ENCODE measurements at regions not wholly inside any gene's neighbourhood (a gene's known extent, or its start where the extent isn't known, plus 50 kb on each side); places are given as distances from the start of the nearest gene placed in this dataset.

- TF ChIP-seq CTCF (IDR thresholded peaks at IDR 0.05; ENCODE audit: unreplicated experiment in 3 of 3): no peak
- H3K27ac Mint-ChIP-seq: no peak overlapping the region
- H3K4me3 Mint-ChIP-seq: no peak overlapping the region
- no peaks in the 10 kb centered on the region for H3K27me3 Mint-ChIP-seq (ENCODE audit: low read depth)
- no peaks in the 10 kb centered on the region for H3K4me1 Mint-ChIP-seq
- no peaks in the 10 kb centered on the region for H3K9me3 Mint-ChIP-seq
- no peaks in the 10 kb centered on the region for H3K36me3 Mint-ChIP-seq (ENCODE audit: low read depth)
Measured at GRCh38 chr18:51433881-51434280, 236.4 kb upstream of the MEX3C start.

DNA sequence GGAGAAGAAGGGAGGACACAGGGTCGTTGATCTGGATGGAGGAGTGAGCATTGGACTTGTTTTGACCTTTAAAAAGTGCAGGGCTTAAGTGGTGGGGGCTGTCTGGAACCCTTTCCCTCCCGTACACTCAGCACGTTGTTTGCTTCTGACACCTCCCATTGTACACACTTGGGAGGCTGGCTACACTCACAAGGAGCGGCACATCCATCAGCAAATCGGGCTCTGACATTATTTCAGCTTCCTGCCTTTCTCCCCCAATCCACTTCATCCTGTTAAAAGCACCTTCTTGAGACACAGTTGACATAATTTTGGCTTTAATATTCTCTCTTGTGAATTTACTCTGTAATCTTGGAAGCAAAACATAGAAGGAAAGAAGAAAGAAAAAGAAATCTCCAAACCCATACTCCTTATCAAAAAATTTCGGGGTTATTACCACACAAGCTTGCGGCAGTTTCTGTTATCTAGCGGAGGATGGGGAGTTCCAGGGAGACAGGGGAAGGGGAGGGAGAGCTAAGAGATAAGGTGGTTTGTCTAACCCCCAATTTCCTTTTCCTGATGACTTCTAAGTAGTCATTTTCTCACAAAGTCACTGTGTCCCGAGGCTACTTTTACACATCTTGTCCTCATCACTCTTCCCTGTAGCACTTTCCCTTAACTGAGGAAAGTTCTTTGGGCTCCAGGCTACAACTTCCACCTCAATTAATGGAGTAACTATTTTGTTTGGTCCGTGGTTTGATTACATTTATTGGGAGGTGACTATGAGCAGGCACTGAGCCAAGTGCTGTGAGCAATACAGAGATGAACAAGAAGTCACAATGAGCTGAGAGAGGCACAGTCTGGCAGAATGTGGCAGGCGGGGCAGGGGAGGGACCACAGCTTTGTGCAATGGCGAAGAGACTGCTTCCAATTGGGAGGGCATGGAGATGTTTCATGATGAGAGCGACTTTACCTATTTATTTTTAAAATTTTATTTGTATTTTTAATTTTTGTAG lies 240.1 kb upstream of the MEX3C start:
- no peak overlapping the region for H3K4me3 Mint-ChIP-seq
- H3K4me1 Mint-ChIP-seq: no peaks in the 10 kb centered on the region
- H3K27me3 Mint-ChIP-seq (ENCODE audit: low read depth): no peaks in the 10 kb centered on the region
- H3K27ac Mint-ChIP-seq: no peak overlapping the region
- H3K36me3 Mint-ChIP-seq (ENCODE audit: low read depth): no peaks in the 10 kb centered on the region
- H3K9me3 Mint-ChIP-seq: no peaks in the 10 kb centered on the region
- TF ChIP-seq CTCF (IDR thresholded peaks at IDR 0.05; ENCODE audit: unreplicated experiment in 3 of 3): no peak

- Mint-ChIP-seq H3K27ac (no peak overlapping the region), H3K27me3 (ENCODE audit: low read depth) (no peaks in the 10 kb centered on the region), H3K9me3 (no peaks in the 10 kb centered on the region), H3K4me1 (no peaks in the 10 kb centered on the region), H3K4me3 (no peak overlapping the region), H3K36me3 (ENCODE audit: low read depth) (no peaks in the 10 kb centered on the region)
- no peak for TF ChIP-seq CTCF (IDR thresholded peaks at IDR 0.05; ENCODE audit: unreplicated experiment in 3 of 3)
Measured at GRCh38 chr18:51438797-51439350, 241.4 kb upstream of the MEX3C start.

DNA sequence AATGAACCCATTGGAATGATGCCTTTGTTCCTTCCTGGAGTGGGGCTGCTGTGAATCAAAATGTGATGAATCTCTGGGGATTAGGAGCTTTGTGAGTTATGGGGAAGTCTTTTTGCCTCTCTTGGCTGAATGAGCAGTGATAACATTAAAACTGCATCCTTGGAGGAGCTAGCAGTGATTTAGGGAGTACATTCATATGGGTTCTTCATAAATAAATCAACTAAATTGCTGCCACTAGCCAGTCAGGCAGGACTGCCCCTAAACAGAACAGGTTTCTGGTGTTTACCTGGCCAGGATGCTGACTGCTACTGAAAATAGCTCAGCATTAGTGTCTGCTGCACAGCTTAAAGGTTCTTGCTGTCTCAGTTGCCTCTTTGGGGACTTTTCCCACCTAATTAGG lies 244.5 kb upstream of the MEX3C start:
- no peak for TF ChIP-seq CTCF (IDR thresholded peaks at IDR 0.05; ENCODE audit: unreplicated experiment in 3 of 3)
- Mint-ChIP-seq H3K27me3 (ENCODE audit: low read depth) (no peaks in the 10 kb centered on the region), H3K4me3 (no peak overlapping the region), H3K4me1 (peaks cover 7% of the 10 kb centered on the region), H3K27ac (no peak overlapping the region), H3K9me3 (no peaks in the 10 kb centered on the region), H3K36me3 (ENCODE audit: low read depth) (no peaks in the 10 kb centered on the region)

GRCh38 chr18:51446571-51447210 lies 249.2 kb upstream of the MEX3C start:
- H3K27me3 Mint-ChIP-seq (ENCODE audit: low read depth): peaks cover 8% of the 10 kb centered on the region
- no peak for TF ChIP-seq CTCF (IDR thresholded peaks at IDR 0.05; ENCODE audit: unreplicated experiment in 3 of 3)
- peak overlapping the region in 1 of 3 experiments; percentile 27 for H3K27ac Mint-ChIP-seq
- no peaks in the 10 kb centered on the region for H3K36me3 Mint-ChIP-seq (ENCODE audit: low read depth)
- no peaks in the 10 kb centered on the region for H3K9me3 Mint-ChIP-seq
- H3K4me3 Mint-ChIP-seq: no peak overlapping the region
- H3K4me1 Mint-ChIP-seq: peaks cover 28% of the 10 kb centered on the region

All from nephron (organoid).